OCI-LY1 (cell line): ENCODE measurements at regions not wholly inside any gene's neighbourhood (a gene's known extent, or its start where the extent isn't known, plus 50 kb on each side); places are given as distances from the start of the nearest gene placed in this dataset.

Experiments used
- H2AFZ ChIP-seq: fragments of 200-600 bp; sonication (generic), shearing (Covaris generic); 2 replicates; pipeline ENCODE4 v1.6.0; 2014; ENCODE audit warnings: antibody characterized with exemption, mild to moderate bottlenecking, low read length
- H3F3A ChIP-seq: fragments of 200-600 bp; sonication (generic), shearing (Covaris generic); 2 replicates; pipeline ENCODE4 v1.6.0; 2014; ENCODE audit warnings: mild to moderate bottlenecking, antibody characterized with exemption, low read length, moderate library complexity; ENCODE audit not compliant: insufficient read depth
- H3K27ac ChIP-seq: fragments of 200-600 bp; sonication (generic); 2 replicates; pipeline ENCODE4 v1.5.1; 2014; ENCODE audit warnings: low read length, mixed run types, mild to moderate bottlenecking, low read depth; ENCODE audit not compliant: poor library complexity, severe bottlenecking
- H3K27me3 ChIP-seq: fragments of 200-600 bp; sonication (generic); 2 replicates; pipeline ENCODE4 v1.6.0; 2014; ENCODE audit warnings: antibody characterized with exemption, mild to moderate bottlenecking, low read length, moderate library complexity; ENCODE audit not compliant: insufficient read depth
- H3K36me3 ChIP-seq: fragments of 200-600 bp; sonication (generic); 2 replicates; pipeline ENCODE4 v1.6.1; 2014; ENCODE audit warnings: mild to moderate bottlenecking, antibody characterized with exemption, low read length, moderate library complexity, mixed read lengths; ENCODE audit not compliant: insufficient read depth
- H3K4me1 ChIP-seq: fragments of 200-600 bp; sonication (generic); 2 replicates; pipeline ENCODE4 v1.5.1; 2014; ENCODE audit warnings: mild to moderate bottlenecking, low read length, moderate library complexity; ENCODE audit not compliant: insufficient read depth, severe bottlenecking
- H3K4me2 ChIP-seq: fragments of 200-600 bp; sonication (generic), shearing (Covaris generic); 2 replicates; pipeline ENCODE4 v1.6.1; 2014; ENCODE audit warnings: low read length
- H3K4me3 ChIP-seq: fragments of 200-600 bp; sonication (generic); 2 replicates; pipeline ENCODE4 v1.5.1; 2014; ENCODE audit warnings: low read length, low read depth, mild to moderate bottlenecking, mixed read lengths; ENCODE audit not compliant: poor library complexity, severe bottlenecking
- H3K79me2 ChIP-seq: fragments of 200-600 bp; shearing (Covaris generic); 2 replicates; pipeline ENCODE4 v1.6.1; 2016; ENCODE audit warnings: mixed run types, low read length, mixed read lengths; ENCODE audit not compliant: insufficient read depth
- H3K9ac ChIP-seq: fragments of 200-600 bp; sonication (generic), shearing (Covaris generic); 2 replicates; pipeline ENCODE4 v1.6.1; 2014; ENCODE audit warnings: mild to moderate bottlenecking, low read length, mixed read lengths
- H3K9me2 ChIP-seq: fragments of 200-600 bp; sonication (generic), shearing (Covaris generic); 2 replicates; pipeline ENCODE4 v1.6.1; 2014; ENCODE audit warnings: low read depth, mild to moderate bottlenecking, low read length, mixed read lengths
- H3K9me3 ChIP-seq: fragments of 200-600 bp; shearing (Covaris generic); 2 replicates; pipeline ENCODE4 v1.6.1; 2014; ENCODE audit warnings: low read length, mixed read lengths
- H4K20me1 ChIP-seq: fragments of 200-600 bp; sonication (generic), shearing (Covaris generic); 2 replicates; pipeline ENCODE4 v1.6.0; 2016; ENCODE audit warnings: mild to moderate bottlenecking, low read length; ENCODE audit not compliant: insufficient read depth
- CTCF ChIP-seq: fragments of 200-600 bp; sonication (generic), shearing (Covaris generic); IDR thresholded peaks from 2 replicates; pipeline ENCODE4 v1.5.1; 2017; ENCODE audit warnings: mild to moderate bottlenecking, antibody characterized with exemption, low read length, moderate library complexity, mixed read lengths
- EZH2 ChIP-seq: fragments of 200-600 bp; sonication (generic), shearing (Covaris generic); IDR thresholded peaks from 2 replicates; pipeline ENCODE4 v1.8.0; 2017; ENCODE audit warnings: borderline replicate concordance, mixed run types, mild to moderate bottlenecking, antibody characterized with exemption, low read length, moderate library complexity, mixed read lengths

- H3K9ac ChIP-seq, result no peak overlapping the region
- no peaks in the 10 kb centered on the region for H3K36me3 ChIP-seq
- TF ChIP-seq CTCF, result no peak
- TF ChIP-seq EZH2, result no peak
- H3K9me2 ChIP-seq, result no peaks in the 10 kb centered on the region
- no peaks in the 10 kb centered on the region for H3K9me3 ChIP-seq
- no peaks in the 10 kb centered on the region for H3K4me1 ChIP-seq
- no peak overlapping the region for H3K4me2 ChIP-seq
- no peaks in the 10 kb centered on the region for H3K27me3 ChIP-seq
- no peak overlapping the region for H3K27ac ChIP-seq
- H3F3A ChIP-seq, result no peaks in the 10 kb centered on the region
- no peaks in the 10 kb centered on the region for H4K20me1 ChIP-seq
- H3K4me3 ChIP-seq, result no peak overlapping the region
- no peaks in the 10 kb centered on the region for H3K79me2 ChIP-seq
- no peak overlapping the region for H2AFZ ChIP-seq
Observed at GRCh38 chr4:126710935-126711334, 921.8 kb upstream of the INTU start.

- Histone ChIP-seq H3K27me3 (no peaks in the 10 kb centered on the region), H3K79me2 (no peaks in the 10 kb centered on the region), H4K20me1 (no peaks in the 10 kb centered on the region), H3K36me3 (no peaks in the 10 kb centered on the region), H3K4me2 (no peak overlapping the region), H2AFZ (no peak overlapping the region), H3K9ac (no peak overlapping the region), H3K4me3 (no peak overlapping the region), H3K9me3 (no peaks in the 10 kb centered on the region), H3K27ac (no peak overlapping the region), H3K9me2 (no peaks in the 10 kb centered on the region), H3F3A (no peaks in the 10 kb centered on the region), H3K4me1 (no peaks in the 10 kb centered on the region)
- no peak for TF ChIP-seq EZH2
- TF ChIP-seq CTCF, result no peak
Observed at GRCh38 chr4:126715067-126715466, 917.7 kb upstream of the INTU start.

- Histone ChIP-seq H3K79me2 (no peaks in the 10 kb centered on the region), H2AFZ (no peak overlapping the region), H4K20me1 (no peaks in the 10 kb centered on the region), H3K9me2 (no peaks in the 10 kb centered on the region), H3K27me3 (no peaks in the 10 kb centered on the region), H3K4me1 (no peaks in the 10 kb centered on the region), H3F3A (no peaks in the 10 kb centered on the region), H3K36me3 (no peaks in the 10 kb centered on the region), H3K9ac (no peak overlapping the region), H3K4me2 (no peak overlapping the region), H3K4me3 (no peak overlapping the region), H3K9me3 (no peaks in the 10 kb centered on the region), H3K27ac (no peak overlapping the region)
- TF ChIP-seq CTCF (no peak), EZH2 (no peak)
Observed at GRCh38 chr4:126715681-126716080, 917.1 kb upstream of the INTU start.
